Lower leg skin (tissue), 3 donors: ENCODE measurements at regions not wholly inside any gene's neighbourhood (a gene's known extent, or its start where the extent isn't known, plus 50 kb on each side); places are given as distances from the start of the nearest gene placed in this dataset.

Source experiments
- POLR2A ChIP-seq, 2 donors: fragments of 450-650 bp; IDR thresholded peaks; one replicate each; pipeline ENCODE4 v1.6.1; 2016 to 2017; ENCODE audit warnings: antibody characterized with exemption in 2 of 2, mild to moderate bottlenecking in 1 of 2, moderate library complexity in 1 of 2
- TF ChIP-seq, protein P1 (sequence below), 3 donors: fragments of 450-650 bp; IDR thresholded peaks; one replicate each; pipeline ENCODE4 v1.5.1; 2016; ENCODE audit warnings: antibody characterized with exemption in 3 of 3, mild to moderate bottlenecking in 3 of 3, moderate library complexity in 2 of 3

DNA sequence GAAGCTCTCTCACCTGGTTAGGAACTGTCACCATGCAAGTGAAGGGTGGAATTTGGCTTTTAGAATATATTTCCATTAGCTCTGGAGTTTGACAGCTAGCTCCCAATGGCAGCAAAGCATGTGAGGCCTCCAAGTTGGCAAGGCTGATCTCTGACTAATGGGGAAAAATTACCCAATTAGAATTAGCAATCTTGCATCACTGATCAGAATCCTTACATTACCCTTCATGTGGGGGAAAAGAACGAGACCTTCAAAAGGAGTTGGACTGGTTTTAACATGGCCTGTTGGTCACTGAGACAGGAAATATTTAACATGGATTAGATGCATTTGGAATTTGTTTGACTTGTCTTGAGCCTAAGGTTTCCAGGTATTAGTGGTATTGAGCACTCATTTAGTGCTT lies 192.3 kb upstream of the GDNF start:
- TF ChIP-seq, protein P1, sequence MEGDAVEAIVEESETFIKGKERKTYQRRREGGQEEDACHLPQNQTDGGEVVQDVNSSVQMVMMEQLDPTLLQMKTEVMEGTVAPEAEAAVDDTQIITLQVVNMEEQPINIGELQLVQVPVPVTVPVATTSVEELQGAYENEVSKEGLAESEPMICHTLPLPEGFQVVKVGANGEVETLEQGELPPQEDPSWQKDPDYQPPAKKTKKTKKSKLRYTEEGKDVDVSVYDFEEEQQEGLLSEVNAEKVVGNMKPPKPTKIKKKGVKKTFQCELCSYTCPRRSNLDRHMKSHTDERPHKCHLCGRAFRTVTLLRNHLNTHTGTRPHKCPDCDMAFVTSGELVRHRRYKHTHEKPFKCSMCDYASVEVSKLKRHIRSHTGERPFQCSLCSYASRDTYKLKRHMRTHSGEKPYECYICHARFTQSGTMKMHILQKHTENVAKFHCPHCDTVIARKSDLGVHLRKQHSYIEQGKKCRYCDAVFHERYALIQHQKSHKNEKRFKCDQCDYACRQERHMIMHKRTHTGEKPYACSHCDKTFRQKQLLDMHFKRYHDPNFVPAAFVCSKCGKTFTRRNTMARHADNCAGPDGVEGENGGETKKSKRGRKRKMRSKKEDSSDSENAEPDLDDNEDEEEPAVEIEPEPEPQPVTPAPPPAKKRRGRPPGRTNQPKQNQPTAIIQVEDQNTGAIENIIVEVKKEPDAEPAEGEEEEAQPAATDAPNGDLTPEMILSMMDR (IDR thresholded peaks at IDR 0.05): no peak
- TF ChIP-seq POLR2A (IDR thresholded peaks at IDR 0.05): no peak
